Mesenchymal stem cell (in vitro differentiated cells and primary cell): ENCODE measurements at regions not wholly inside any gene's neighbourhood (a gene's known extent, or its start where the extent isn't known, plus 50 kb on each side); places are given as distances from the start of the nearest gene placed in this dataset.
A peak's percentile ranks its signal among the peaks of the same experiment; 100 is the strongest.
"Not testable (repeated sequence)": the region's sequence is repeated elsewhere in the genome, so short reads cannot be mapped to it uniquely, and the experiment has no call there.

Source experiments
- DNase-seq: peaks from one replicate; pipeline ENCODE4 v3.0.0-alpha.2; 2013
- H2AFZ ChIP-seq: one replicate; pipeline ENCODE4 v1.6.1; 2013; ENCODE audit warnings: low read depth, mild to moderate bottlenecking, control low read depth, inconsistent platforms, low read length, moderate library complexity
- H2AK5ac ChIP-seq: 2 replicates; pipeline ENCODE4 v1.6.1; 2013; ENCODE audit warnings: low read length, moderate library complexity, mild to moderate bottlenecking, inconsistent platforms; ENCODE audit not compliant: severe bottlenecking
- H2BK120ac ChIP-seq: one replicate; pipeline ENCODE4 v1.6.1; 2013; ENCODE audit warnings: low read depth, mild to moderate bottlenecking, inconsistent platforms, low read length, moderate library complexity
- H2BK12ac ChIP-seq, 2 experiments: one replicate each; pipeline ENCODE4 v1.6.1; 2013; ENCODE audit warnings: inconsistent platforms in 2 of 2, low read length in 2 of 2, mild to moderate bottlenecking in 2 of 2, moderate library complexity in 2 of 2, control low read depth in 1 of 2
- H2BK15ac ChIP-seq: one replicate; pipeline ENCODE4 v1.6.1; 2013; ENCODE audit warnings: mild to moderate bottlenecking, low read depth, inconsistent platforms; ENCODE audit not compliant: poor library complexity, severe bottlenecking
- H2BK5ac ChIP-seq: 2 replicates; pipeline ENCODE4 v1.6.1; 2013; ENCODE audit warnings: low read depth, mild to moderate bottlenecking, low read length, control low read depth, inconsistent platforms; ENCODE audit not compliant: poor library complexity, severe bottlenecking
- H3K14ac ChIP-seq, 2 experiments: one replicate each; pipeline ENCODE4 v1.6.1; 2013; ENCODE audit warnings: inconsistent platforms in 2 of 2, low read length in 2 of 2, control low read depth in 1 of 2, mild to moderate bottlenecking in 1 of 2, moderate library complexity in 1 of 2
- H3K18ac ChIP-seq, 2 experiments: one replicate each; pipeline ENCODE4 v1.6.1; 2013; ENCODE audit warnings: inconsistent platforms in 2 of 2, low read length in 2 of 2, control low read depth in 1 of 2, low read depth in 1 of 2, mild to moderate bottlenecking in 1 of 2
- H3K23ac ChIP-seq, 2 experiments: one replicate each; pipeline ENCODE4 v1.6.1; 2013; ENCODE audit warnings: inconsistent platforms in 2 of 2, low read length in 2 of 2, mild to moderate bottlenecking in 2 of 2, moderate library complexity in 2 of 2, control low read depth in 1 of 2
- H3K27ac ChIP-seq: 2 replicates; pipeline ENCODE4 v1.5.1; 2013; ENCODE audit warnings: mild to moderate bottlenecking, moderate library complexity, low read length, control low read depth, inconsistent platforms; ENCODE audit not compliant: poor library complexity, severe bottlenecking
- H3K27me3 ChIP-seq, 2 experiments: 2 replicates each; pipeline versions ENCODE4 v1.6.1 to v1.7.0; 2013; ENCODE audit warnings: low read length in 2 of 2, mild to moderate bottlenecking in 2 of 2, moderate library complexity in 2 of 2, control low read depth in 1 of 2, inconsistent platforms in 1 of 2; ENCODE audit not compliant: control insufficient read depth in 1 of 2, insufficient read depth in 1 of 2
- H3K36me3 ChIP-seq, 2 experiments: 2 replicates each; pipeline versions ENCODE4 v1.6.1 to v1.7.0; 2013; ENCODE audit warnings: low read length in 2 of 2, control low read depth in 1 of 2, inconsistent platforms in 1 of 2, low read depth in 1 of 2, mild to moderate bottlenecking in 1 of 2; ENCODE audit not compliant: insufficient read depth in 2 of 2, control insufficient read depth in 1 of 2
- H3K4ac ChIP-seq, 2 experiments: one replicate each; pipeline ENCODE4 v1.6.1; 2013; ENCODE audit warnings: inconsistent platforms in 2 of 2, low read length in 2 of 2, mild to moderate bottlenecking in 2 of 2, moderate library complexity in 2 of 2, control low read depth in 1 of 2, low read depth in 1 of 2
- H3K4me1 ChIP-seq: 2 replicates; pipeline ENCODE4 v1.6.1; 2013; ENCODE audit warnings: low read depth, low read length, control low read depth; ENCODE audit not compliant: control insufficient read depth, insufficient read depth
- H3K4me2 ChIP-seq: 2 replicates; pipeline ENCODE4 v1.6.1; 2013; ENCODE audit warnings: low read length, mild to moderate bottlenecking, inconsistent platforms; ENCODE audit not compliant: poor library complexity, severe bottlenecking
- H3K4me3 ChIP-seq, 2 experiments: 2 replicates each; pipeline versions ENCODE4 v1.5.1 to v1.7.0; 2013; ENCODE audit warnings: low read length in 2 of 2, mild to moderate bottlenecking in 2 of 2, control low read depth in 1 of 2, low read depth in 1 of 2; ENCODE audit not compliant: insufficient read depth in 1 of 2
- H3K79me1 ChIP-seq: replicated peaks from 2 replicates; pipeline ENCODE4 v1.6.1; 2013; ENCODE audit warnings: mild to moderate bottlenecking, control low read depth, low read length, inconsistent platforms; ENCODE audit not compliant: poor library complexity, severe bottlenecking
- H3K9ac ChIP-seq: 2 replicates; pipeline ENCODE4 v1.7.0; 2013; ENCODE audit warnings: mild to moderate bottlenecking, low read length, moderate library complexity
- H3K9me3 ChIP-seq: 2 replicates; pipeline ENCODE4 v1.7.0; 2013; ENCODE audit warnings: mild to moderate bottlenecking, low read length; ENCODE audit not compliant: control insufficient read depth
- H4K8ac ChIP-seq: one replicate; pipeline ENCODE4 v1.6.1; 2013; ENCODE audit warnings: inconsistent platforms, mild to moderate bottlenecking, low read length, moderate library complexity
- H4K91ac ChIP-seq: one replicate; pipeline ENCODE4 v1.6.1; 2013; ENCODE audit warnings: mild to moderate bottlenecking, low read length, inconsistent platforms
- WGBS: methylation state at CpG from one replicate; pipeline ENCODE4 v1.1.7; 2013; ENCODE audit warnings: mixed read lengths; 5-methylcytosine and 5-hydroxymethylcytosine counted together

GRCh38 chr10:22091260-22091659, 87.7 kb upstream of the DNAJC1 start:
- not testable (repeated sequence) for H2BK12ac ChIP-seq, H3K23ac ChIP-seq, H3K18ac ChIP-seq, H3K14ac ChIP-seq, H3K4me3 ChIP-seq, DNase-seq, H3K27me3 ChIP-seq, H2AK5ac ChIP-seq, H2BK120ac ChIP-seq, H3K4me2 ChIP-seq, H2BK15ac ChIP-seq, H3K27ac ChIP-seq, H2BK5ac ChIP-seq, H2AFZ ChIP-seq, H3K9ac ChIP-seq, H3K36me3 ChIP-seq, H3K9me3 ChIP-seq, H3K4me1 ChIP-seq, H4K91ac ChIP-seq, H3K79me1 ChIP-seq, H3K4ac ChIP-seq, H4K8ac ChIP-seq
- 83% methylated on average over 1 of the region's 1 CpG for WGBS

GRCh38 chr10:22087402-22087738, 83.8 kb upstream of the DNAJC1 start:
- Histone ChIP-seq H2AK5ac (no peak overlapping the region), H3K4me3 (peak overlapping the region in 1 of 2 experiments; percentile 53), H3K4me1 (no peaks in the 10 kb centered on the region), H3K27me3 (no peaks in the 10 kb centered on the region), H3K79me1 (no peaks in the 10 kb centered on the region), H3K9me3 (no peaks in the 10 kb centered on the region), H3K14ac (no peak overlapping the region), H2AFZ (no peak overlapping the region), H3K36me3 (no peaks in the 10 kb centered on the region), H3K23ac (no peak overlapping the region), H2BK15ac (no peak overlapping the region), H3K27ac (no peak overlapping the region), H3K18ac (no peak overlapping the region), H3K4me2 (no peak overlapping the region), H2BK120ac (no peak overlapping the region), H2BK12ac (no peak overlapping the region), H4K8ac (no peak overlapping the region), H2BK5ac (no peak overlapping the region), H3K4ac (no peak overlapping the region), H4K91ac (no peak overlapping the region), H3K9ac (peak overlapping the region; percentile 80)
- DNase-seq: no peak
- 67% methylated on average over 1 of the region's 2 CpGs for WGBS

DNA sequence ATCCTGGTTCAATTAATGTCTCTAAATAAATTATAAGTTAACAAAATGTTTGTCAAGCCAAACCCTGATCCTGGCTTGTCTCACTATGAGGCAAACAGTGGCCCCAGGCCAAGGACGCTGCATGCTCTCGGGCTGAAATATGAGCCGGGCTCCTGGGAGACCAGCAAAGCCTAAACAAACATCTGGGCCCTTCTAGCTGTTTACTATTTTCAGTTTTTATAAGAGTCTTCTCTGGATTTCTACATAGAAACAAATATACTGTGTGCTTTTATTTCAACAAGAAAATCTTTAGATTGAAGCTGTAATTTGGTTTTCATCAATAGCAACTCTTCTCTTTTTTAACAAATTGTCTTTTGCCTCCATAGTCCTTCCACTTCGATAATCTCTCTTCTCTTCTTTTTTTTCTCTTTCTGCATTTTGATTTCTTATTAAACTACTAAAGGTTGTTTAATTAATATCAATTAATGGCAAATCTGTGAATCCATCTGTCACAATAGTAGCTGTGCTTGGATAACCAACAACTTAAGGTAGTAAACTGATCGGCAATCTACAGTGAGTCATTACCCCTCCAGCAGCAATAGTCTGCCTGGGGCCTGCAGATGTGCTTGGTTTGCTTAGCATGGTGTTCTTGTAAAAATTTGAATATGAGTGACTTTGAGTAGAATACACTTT, 83.3 kb upstream of the DNAJC1 start:
- no peak overlapping the region for H3K23ac ChIP-seq
- H3K9ac ChIP-seq: peak overlapping the region; percentile 80
- peak; percentile 79 for DNase-seq
- H2AK5ac ChIP-seq: no peak overlapping the region
- no peak overlapping the region for H3K4ac ChIP-seq
- H3K27ac ChIP-seq: no peak overlapping the region
- H3K27me3 ChIP-seq: no peaks in the 10 kb centered on the region
- H2BK5ac ChIP-seq: no peak overlapping the region
- H2BK12ac ChIP-seq: no peak overlapping the region
- H3K4me3 ChIP-seq: peak overlapping the region in 1 of 2 experiments; percentile 53
- no peak overlapping the region for H3K14ac ChIP-seq
- no peak overlapping the region for H3K18ac ChIP-seq
- H3K4me1 ChIP-seq: no peaks in the 10 kb centered on the region
- H3K4me2 ChIP-seq: no peak overlapping the region
- H4K8ac ChIP-seq: no peak overlapping the region
- no peak overlapping the region for H2AFZ ChIP-seq
- H4K91ac ChIP-seq: no peak overlapping the region
- no peaks in the 10 kb centered on the region for H3K36me3 ChIP-seq
- WGBS: 0% methylated on average over 2 of the region's 5 CpGs
- no peaks in the 10 kb centered on the region for H3K79me1 ChIP-seq
- no peaks in the 10 kb centered on the region for H3K9me3 ChIP-seq
- no peak overlapping the region for H2BK120ac ChIP-seq
- H2BK15ac ChIP-seq: no peak overlapping the region

DNA sequence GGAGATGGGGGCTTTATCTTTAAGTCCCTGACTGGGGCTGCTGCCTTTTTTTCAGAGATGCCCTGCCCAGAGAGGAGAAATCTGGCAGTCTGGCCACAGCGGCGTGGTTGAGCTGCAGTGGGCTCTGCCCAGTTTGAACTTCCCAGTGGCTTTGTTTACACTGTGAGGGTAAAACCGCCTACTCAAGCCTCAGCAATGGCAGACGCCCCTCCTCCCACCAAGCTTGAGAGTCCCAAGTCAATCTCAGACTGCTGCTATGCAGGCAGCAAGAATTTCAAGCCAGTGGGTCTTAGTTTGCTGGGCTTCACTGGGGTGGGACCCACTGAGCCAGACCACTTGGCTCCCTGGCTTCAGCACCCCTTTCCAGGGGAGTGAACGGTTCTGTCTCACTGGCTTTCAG, 76.4 kb upstream of the DNAJC1 start:
- H3K9ac ChIP-seq, H2AFZ ChIP-seq, H3K4ac ChIP-seq, H3K14ac ChIP-seq, H2BK5ac ChIP-seq, DNase-seq, H3K4me3 ChIP-seq, H4K91ac ChIP-seq, H2BK15ac ChIP-seq, H2BK12ac ChIP-seq, H3K27me3 ChIP-seq, H3K4me2 ChIP-seq, H3K23ac ChIP-seq, H2AK5ac ChIP-seq, H3K4me1 ChIP-seq, H3K79me1 ChIP-seq, H2BK120ac ChIP-seq, H3K18ac ChIP-seq, H3K27ac ChIP-seq, H3K36me3 ChIP-seq, H3K9me3 ChIP-seq: not testable (repeated sequence)
- WGBS: 33% methylated on average over 5 of the region's 5 CpGs
- peak overlapping the region; percentile 30 for H4K8ac ChIP-seq
